SH-SY5Y (cell line): ENCODE measurements at regions not wholly inside any gene's neighbourhood (a gene's known extent, or its start where the extent isn't known, plus 50 kb on each side); places are given as distances from the start of the nearest gene placed in this dataset.

Source experiments
- GATA2 ChIP-seq: IDR thresholded peaks from 2 replicates; pipeline ENCODE4 v1.6.1; 2011; ENCODE audit warnings: mild to moderate bottlenecking, low read depth, low read length
- GATA3 ChIP-seq: IDR thresholded peaks from 2 replicates; pipeline ENCODE4 v1.6.1; 2011; ENCODE audit warnings: low read depth, mild to moderate bottlenecking, low read length, moderate library complexity

- no peak for TF ChIP-seq GATA3
- TF ChIP-seq GATA2 = no peak
These were observed 370.0 kb upstream of the FRG2C start for GRCh38 chr3:75294124-75294523.
